ENCODE measurements at regions not wholly inside any gene's neighbourhood (a gene's known extent, or its start where the extent isn't known, plus 50 kb on each side); places are given as distances from the start of the nearest gene placed in this dataset.

- Histone ChIP-seq H3K4me1 (no peaks in the 10 kb centered on the region), H3K4me3 (no peak overlapping the region), H3K79me2 (ENCODE audit: low read depth) (no peaks in the 10 kb centered on the region), H3K36me3 (no peaks in the 10 kb centered on the region), H3K27ac (no peak overlapping the region), H3K9ac (no peak overlapping the region), H3K27me3 (no peaks in the 10 kb centered on the region), H3K4me2 (no peak overlapping the region), H3F3A (ENCODE audit: low read depth) (no peaks in the 10 kb centered on the region), H2AFZ (replicated peaks) (no peak overlapping the region), H4K20me1 (ENCODE audit: low read depth) (no peaks in the 10 kb centered on the region), H3K9me3 (ENCODE audit: low read depth) (no peaks in the 10 kb centered on the region)
- H3K9me3 Mint-ChIP-seq: no peaks in the 10 kb centered on the region
- H3K4me1 Mint-ChIP-seq: peaks cover 11% of the 10 kb centered on the region
- no peaks in the 10 kb centered on the region for H3K36me3 Mint-ChIP-seq
- H3K27ac Mint-ChIP-seq: no peak overlapping the region
- DNase-seq (ENCODE audit: low spot score): no peak
- H3K27me3 Mint-ChIP-seq (ENCODE audit: insufficient read depth, low read depth): peaks cover 4% of the 10 kb centered on the region
- H3K4me3 Mint-ChIP-seq: no peak overlapping the region
- TF ChIP-seq CTCF (IDR thresholded peaks at IDR 0.05) (no peak), EZH2 (IDR thresholded peaks at IDR 0.05) (no peak), EZH2phosphoT487 (IDR thresholded peaks at IDR 0.05) (no peak)
These were observed 137.8 kb upstream of the KLHL29 start for GRCh38 chr2:23246992-23247683.

- H3K27me3 ChIP-seq: no peaks in the 10 kb centered on the region
- H3K4me1 ChIP-seq: peaks cover 6% of the 10 kb centered on the region
- Mint-ChIP-seq H3K9me3 (no peaks in the 10 kb centered on the region), H3K27me3 (ENCODE audit: insufficient read depth, low read depth) (peaks cover 2% of the 10 kb centered on the region), H3K4me1 (peaks cover 14% of the 10 kb centered on the region), H3K36me3 (no peaks in the 10 kb centered on the region), H3K4me3 (no peak overlapping the region), H3K27ac (no peak overlapping the region)
- H3K9ac ChIP-seq: no peak overlapping the region
- no peaks in the 10 kb centered on the region for H4K20me1 ChIP-seq (ENCODE audit: low read depth)
- no peak for DNase-seq (ENCODE audit: low spot score)
- no peak for TF ChIP-seq EZH2phosphoT487 (IDR thresholded peaks at IDR 0.05)
- no peaks in the 10 kb centered on the region for H3K36me3 ChIP-seq
- no peak overlapping the region for H3K4me3 ChIP-seq
- no peak overlapping the region for H3K27ac ChIP-seq
- H2AFZ ChIP-seq (replicated peaks): no peak overlapping the region
- no peak overlapping the region for H3K4me2 ChIP-seq
- H3K9me3 ChIP-seq (ENCODE audit: low read depth): no peaks in the 10 kb centered on the region
- H3F3A ChIP-seq (ENCODE audit: low read depth): no peaks in the 10 kb centered on the region
- no peaks in the 10 kb centered on the region for H3K79me2 ChIP-seq (ENCODE audit: low read depth)
These were observed 136.3 kb upstream of the KLHL29 start for GRCh38 chr2:23248667-23249066.

GRCh38 chr2:23249348-23249747 lies 135.6 kb upstream of the KLHL29 start:
- Mint-ChIP-seq H3K4me3 (no peak overlapping the region), H3K27me3 (ENCODE audit: insufficient read depth, low read depth) (peaks cover 2% of the 10 kb centered on the region), H3K36me3 (no peaks in the 10 kb centered on the region), H3K4me1 (peaks cover 14% of the 10 kb centered on the region), H3K27ac (no peak overlapping the region), H3K9me3 (no peaks in the 10 kb centered on the region)
- no peaks in the 10 kb centered on the region for H3K9me3 ChIP-seq (ENCODE audit: low read depth)
- H3K4me2 ChIP-seq: no peak overlapping the region
- TF ChIP-seq EZH2 (IDR thresholded peaks at IDR 0.05): no peak
- TF ChIP-seq EZH2phosphoT487 (IDR thresholded peaks at IDR 0.05): no peak
- no peak for TF ChIP-seq CTCF (IDR thresholded peaks at IDR 0.05)
- no peaks in the 10 kb centered on the region for H3K27me3 ChIP-seq
- no peak overlapping the region for H3K4me3 ChIP-seq
- peaks cover 6% of the 10 kb centered on the region for H3K4me1 ChIP-seq
- no peaks in the 10 kb centered on the region for H3K36me3 ChIP-seq
- H4K20me1 ChIP-seq (ENCODE audit: low read depth): no peaks in the 10 kb centered on the region
- no peak overlapping the region for H2AFZ ChIP-seq (replicated peaks)
- H3K9ac ChIP-seq: no peak overlapping the region
- no peak for DNase-seq (ENCODE audit: low spot score)
- H3K27ac ChIP-seq: no peak overlapping the region
- H3K79me2 ChIP-seq (ENCODE audit: low read depth): no peaks in the 10 kb centered on the region
- no peaks in the 10 kb centered on the region for H3F3A ChIP-seq (ENCODE audit: low read depth)

- Histone ChIP-seq H3K9me3 (ENCODE audit: low read depth) (no peaks in the 10 kb centered on the region), H3K4me3 (no peak overlapping the region), H2AFZ (replicated peaks) (no peak overlapping the region), H3F3A (ENCODE audit: low read depth) (no peaks in the 10 kb centered on the region), H3K4me1 (peaks cover 6% of the 10 kb centered on the region), H3K4me2 (no peak overlapping the region), H3K27me3 (no peaks in the 10 kb centered on the region), H4K20me1 (ENCODE audit: low read depth) (no peaks in the 10 kb centered on the region), H3K27ac (no peak overlapping the region), H3K79me2 (ENCODE audit: low read depth) (no peaks in the 10 kb centered on the region), H3K36me3 (no peaks in the 10 kb centered on the region), H3K9ac (no peak overlapping the region)
- TF ChIP-seq EZH2 (IDR thresholded peaks at IDR 0.05): no peak
- no peak for TF ChIP-seq CTCF (IDR thresholded peaks at IDR 0.05)
- no peak for TF ChIP-seq EZH2phosphoT487 (IDR thresholded peaks at IDR 0.05)
- Mint-ChIP-seq H3K4me3 (no peak overlapping the region), H3K9me3 (no peaks in the 10 kb centered on the region), H3K4me1 (peaks cover 14% of the 10 kb centered on the region), H3K27me3 (ENCODE audit: insufficient read depth, low read depth) (peaks cover 2% of the 10 kb centered on the region), H3K36me3 (no peaks in the 10 kb centered on the region), H3K27ac (no peak overlapping the region)
- no peak for DNase-seq (ENCODE audit: low spot score)
These were observed 134.6 kb upstream of the KLHL29 start for GRCh38 chr2:23250371-23250770.
